HG03045 (cell line): ENCODE measurements at regions not wholly inside any gene's neighbourhood (a gene's known extent, or its start where the extent isn't known, plus 50 kb on each side); places are given as distances from the start of the nearest gene placed in this dataset.
"Not testable (repeated sequence)": the region's sequence is repeated elsewhere in the genome, so short reads cannot be mapped to it uniquely, and the experiment has no call there.

Experiments
- ATAC-seq: cut with Tn5 transposase; IDR thresholded peaks from one replicate; pipeline ENCODE4 v1.9.1; 2021; ENCODE audit warnings: mild to moderate bottlenecking, moderate library complexity; ENCODE audit not compliant: unreplicated experiment

GRCh38 chr12:46884362-46884761 lies 58.6 kb upstream of the SLC38A4 start:
- no peak for ATAC-seq

GRCh38 chr12:46886541-46887041 lies 60.8 kb upstream of the SLC38A4 start:
- no peak for ATAC-seq

DNA sequence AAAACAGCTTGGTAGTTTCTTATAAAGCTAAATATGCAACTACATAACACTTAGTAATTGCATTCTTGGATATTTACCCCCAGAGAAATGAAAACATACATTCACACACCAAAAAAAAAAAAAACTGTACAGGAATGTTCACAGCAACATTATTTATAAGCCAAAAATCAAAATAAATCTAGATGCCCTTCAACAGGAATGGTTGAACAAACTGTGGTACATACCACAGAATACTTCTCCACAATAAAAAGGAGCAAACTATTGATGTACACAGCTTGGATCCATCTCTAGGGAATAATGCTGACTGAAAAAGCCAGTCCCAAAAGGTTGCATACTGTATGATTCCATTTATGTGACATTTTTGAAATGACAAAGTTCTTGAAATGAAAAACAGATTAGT lies 62.1 kb upstream of the SLC38A4 start:
- no peak for ATAC-seq

DNA sequence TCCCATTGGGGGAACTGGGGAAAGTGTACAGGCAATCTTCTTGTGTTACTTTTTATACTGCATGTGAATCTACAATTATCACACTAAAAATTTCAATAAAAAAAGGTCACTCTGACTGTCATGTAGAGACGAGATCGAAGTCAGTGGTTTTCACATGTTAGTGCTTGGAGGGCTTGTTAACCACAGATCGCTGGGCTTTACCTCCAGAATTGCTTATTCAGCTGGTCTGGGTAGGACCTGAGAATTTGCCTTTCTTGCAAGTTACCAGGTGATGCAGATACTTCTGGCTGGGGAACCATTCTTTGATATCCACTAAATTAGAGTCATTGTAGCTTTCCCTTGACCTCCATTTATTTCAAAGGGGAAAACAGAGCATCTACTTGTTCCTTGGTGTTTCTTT lies 62.8 kb upstream of the SLC38A4 start:
- no peak for ATAC-seq

GRCh38 chr12:46891306-46891705 lies 65.5 kb upstream of the SLC38A4 start:
- ATAC-seq = no peak

GRCh38 chr12:46892034-46892705 lies 66.4 kb upstream of the SLC38A4 start:
- ATAC-seq = no peak

DNA sequence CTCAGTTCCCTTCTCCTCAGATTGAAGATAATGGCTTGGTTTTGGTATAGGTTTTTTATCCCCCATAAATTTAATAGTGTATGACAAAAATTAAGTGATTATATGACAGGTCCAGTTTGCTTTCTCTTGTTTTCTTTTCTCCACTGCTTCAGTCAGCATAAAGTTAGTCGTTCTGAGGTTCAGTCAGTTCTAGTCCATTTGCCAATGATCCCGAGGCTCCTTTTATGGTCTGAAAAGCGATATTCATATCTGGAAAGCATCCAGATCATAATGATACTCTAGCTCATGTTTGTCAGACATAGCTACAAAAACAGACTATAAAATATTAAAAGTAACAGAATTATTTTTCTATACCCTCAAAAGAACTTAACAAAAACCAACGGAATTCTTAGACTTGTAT lies 67.1 kb upstream of the SLC38A4 start:
- ATAC-seq = no peak

GRCh38 chr12:46893434-46893833 lies 67.6 kb upstream of the SLC38A4 start:
- no peak for ATAC-seq

GRCh38 chr12:46895726-46896125 lies 69.9 kb upstream of the SLC38A4 start:
- no peak for ATAC-seq

DNA sequence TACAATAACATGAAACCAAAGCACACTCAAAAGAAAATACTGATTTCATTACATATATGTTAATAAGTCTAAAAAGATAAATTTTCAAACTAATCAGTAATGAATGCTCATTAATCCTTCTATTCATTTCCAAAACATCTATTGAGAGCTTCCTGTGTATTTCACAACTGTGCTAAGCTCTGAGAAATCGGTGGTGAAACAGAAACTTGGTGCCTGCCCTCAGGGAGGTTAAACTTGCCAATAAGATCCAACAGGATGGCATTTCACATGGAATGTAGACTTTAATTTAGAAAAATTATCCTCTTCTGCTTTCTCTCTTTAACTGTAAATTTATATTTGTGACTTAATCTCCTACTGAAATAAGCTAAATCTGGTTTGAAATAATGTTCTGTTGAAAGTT lies 70.9 kb upstream of the SLC38A4 start:
- no peak for ATAC-seq

- no peak for ATAC-seq
These were observed 72.5 kb upstream of the SLC38A4 start for GRCh38 chr12:46898152-46898931.

DNA sequence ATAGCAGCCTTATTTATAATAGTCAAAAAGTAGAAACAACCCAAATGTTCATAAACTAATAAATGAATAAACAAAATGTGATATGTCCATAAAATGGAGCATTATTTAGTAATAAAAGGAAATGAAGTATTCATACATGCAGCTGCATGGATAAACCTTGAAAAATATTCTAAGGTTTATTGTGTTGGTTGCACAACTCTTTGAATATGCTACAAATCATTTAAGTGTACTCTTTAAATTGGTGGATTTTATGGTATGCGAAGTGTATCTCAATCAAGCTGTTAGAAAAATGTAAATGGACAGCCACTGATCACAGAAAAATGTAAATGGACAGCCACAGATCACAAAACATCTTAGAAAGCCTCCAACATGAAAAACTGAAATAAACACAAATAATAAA lies 73.2 kb upstream of the SLC38A4 start:
- ATAC-seq = no peak

DNA sequence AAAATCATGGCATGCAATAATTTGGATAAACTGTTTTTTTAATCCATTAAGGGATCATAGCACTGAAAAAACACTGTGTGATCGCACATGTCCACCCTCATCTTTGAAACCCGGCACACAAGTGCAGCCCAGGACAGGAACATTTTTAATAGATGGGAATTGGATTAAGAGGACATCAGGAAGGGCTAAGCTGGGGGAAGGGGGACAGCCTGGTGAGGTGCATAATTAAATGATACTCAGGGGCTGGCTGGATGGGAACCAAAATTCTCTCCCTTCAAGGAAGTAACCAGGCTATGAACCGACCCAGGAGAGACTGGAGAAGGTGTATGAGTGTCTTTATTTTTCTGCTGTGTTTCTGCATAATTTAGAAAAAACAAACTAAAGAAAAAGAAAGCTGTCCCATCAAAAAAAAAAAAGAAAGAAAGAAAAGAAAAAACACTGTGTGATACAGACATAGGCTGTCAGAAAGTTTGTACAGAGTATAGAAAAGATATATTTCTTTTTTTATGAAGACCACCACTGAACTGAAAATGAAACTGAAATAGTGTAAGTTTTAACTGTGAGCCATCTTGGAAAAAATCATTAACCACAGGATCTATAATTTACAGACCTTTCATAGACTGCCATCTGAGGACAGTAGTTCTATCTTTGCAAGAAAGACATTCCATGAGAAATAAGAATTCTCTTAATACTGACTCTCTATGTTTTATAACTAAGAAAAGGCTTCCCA lies 75.1 kb upstream of the SLC38A4 start:
- no peak for ATAC-seq

GRCh38 chr12:46901464-46902205 lies 75.8 kb upstream of the SLC38A4 start:
- ATAC-seq = no peak

DNA sequence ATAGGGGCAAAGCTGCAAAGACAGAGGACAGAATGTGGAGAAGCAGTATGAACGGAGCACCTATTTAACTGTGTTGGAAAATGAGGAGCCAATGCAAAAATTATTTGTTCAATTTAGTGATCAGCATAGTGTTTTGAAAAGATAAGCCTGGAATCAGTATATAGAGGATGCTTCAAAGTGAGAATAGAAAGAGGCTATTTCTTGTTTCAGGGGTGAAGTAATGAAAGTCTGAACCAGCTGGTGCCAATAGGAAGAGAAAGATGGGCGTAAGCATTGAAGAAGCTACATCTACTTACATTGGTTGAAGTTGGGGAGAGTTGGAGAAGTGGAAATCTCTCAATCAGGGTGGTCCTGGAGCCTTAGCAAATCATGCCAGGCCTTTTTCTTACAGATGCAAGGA lies 77.3 kb upstream of the SLC38A4 start:
- no peak for ATAC-seq

GRCh38 chr12:46904406-46905238 lies 78.8 kb upstream of the SLC38A4 start:
- ATAC-seq = no peak

DNA sequence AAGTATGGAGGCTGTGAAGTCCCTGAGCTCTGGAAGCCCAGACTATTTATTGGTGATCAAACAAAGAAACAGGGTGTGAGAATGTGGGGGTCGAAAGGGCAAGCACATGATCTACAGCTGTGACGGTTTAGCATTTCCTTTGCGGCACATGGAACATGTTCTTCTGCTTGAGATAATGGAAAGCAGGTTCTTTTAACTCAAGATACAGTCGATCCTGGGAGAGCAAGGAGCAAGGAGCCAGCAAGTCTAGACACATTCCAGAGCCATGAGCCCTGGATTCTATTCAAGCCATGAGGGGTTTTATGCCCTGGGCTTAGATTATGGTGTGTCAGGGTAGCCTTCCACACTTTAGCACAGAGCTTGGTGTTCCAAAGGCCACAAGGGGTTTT lies 79.4 kb upstream of the SLC38A4 start:
- not testable (repeated sequence) for ATAC-seq

DNA sequence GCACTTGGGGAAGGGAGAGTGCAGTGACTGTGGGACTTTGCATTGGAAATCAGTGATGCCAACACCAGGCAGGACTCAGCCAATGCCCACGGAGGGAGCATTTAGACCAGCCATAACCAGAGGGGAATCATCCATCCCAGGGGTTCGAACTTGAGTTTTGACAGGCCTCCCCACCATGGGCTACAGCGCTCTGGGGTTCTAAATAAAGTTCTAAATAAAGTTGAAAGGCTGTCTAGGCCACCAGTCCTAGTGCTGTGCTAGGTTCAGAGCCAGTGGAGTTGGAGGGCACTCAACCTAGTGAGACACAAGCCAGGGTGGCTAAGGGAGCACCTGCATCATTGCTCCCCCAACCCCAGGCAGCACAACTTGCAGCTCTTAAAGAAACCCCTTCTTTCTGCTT lies 82.0 kb upstream of the SLC38A4 start:
- ATAC-seq = no peak

DNA sequence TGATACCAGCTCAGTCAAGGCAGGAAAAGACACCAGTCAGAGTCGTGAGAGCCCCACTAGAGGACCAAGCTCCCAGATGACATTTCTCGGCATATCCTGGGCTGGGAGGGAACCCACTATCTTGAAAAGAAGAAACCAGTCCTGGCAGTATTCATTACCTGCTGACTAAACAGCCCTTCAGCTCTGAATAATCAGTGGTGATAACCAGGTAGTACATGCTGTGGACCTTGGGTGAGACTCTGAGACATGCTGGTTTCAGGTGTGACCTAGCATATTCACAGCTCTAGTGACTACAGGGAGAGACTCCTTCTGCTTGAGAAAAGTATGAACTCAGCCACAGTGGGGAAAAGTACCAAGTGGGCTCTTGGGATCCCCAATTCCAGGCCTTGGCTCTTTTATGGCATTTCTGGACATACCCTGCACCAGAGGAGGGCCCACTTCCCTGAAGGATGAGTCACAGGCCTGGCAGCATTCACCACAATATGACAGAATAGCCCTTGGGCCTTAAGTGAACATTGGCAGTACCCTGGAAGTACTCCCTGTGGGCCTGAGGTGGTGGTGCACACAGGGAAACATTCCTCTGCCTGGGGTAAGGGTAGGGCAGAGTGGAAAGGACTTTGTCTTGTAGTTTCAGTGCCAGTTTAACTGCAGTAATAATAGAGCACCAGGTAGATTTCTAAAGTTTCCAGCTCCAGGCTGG lies 82.6 kb upstream of the SLC38A4 start:
- no peak for ATAC-seq
